WTC11 (cell line): ENCODE measurements at regions not wholly inside any gene's neighbourhood (a gene's known extent, or its start where the extent isn't known, plus 50 kb on each side); places are given as distances from the start of the nearest gene placed in this dataset.

Experiments used
- CREB1 ChIP-seq: sonication (generic); formaldehyde crosslinking; IDR thresholded peaks from 2 replicates; pipeline ENCODE4 v1.8.0; 2023; ENCODE audit warnings: mild to moderate bottlenecking, missing genetic modification reagents
- GABPB1 ChIP-seq: sonication (generic); formaldehyde crosslinking; IDR thresholded peaks from 2 replicates; pipeline ENCODE4 v1.8.1; 2023; ENCODE audit warnings: mild to moderate bottlenecking, missing genetic modification reagents
- KAT7 ChIP-seq: sonication (generic); formaldehyde crosslinking; IDR thresholded peaks from 2 replicates; pipeline ENCODE4 v1.8.1; 2023; ENCODE audit warnings: missing genetic modification reagents, mild to moderate bottlenecking, borderline replicate concordance
- NFE2L1 ChIP-seq: sonication (generic); formaldehyde crosslinking; IDR thresholded peaks from 2 replicates; pipeline ENCODE4 v1.8.1; 2023; ENCODE audit warnings: missing genetic modification reagents
- ZNF416 ChIP-seq: fragments of 250-450 bp; sonication (Bioruptor Pico); IDR thresholded peaks from 2 replicates; pipeline ENCODE4 v1.9.0; 2021; ENCODE audit warnings: mild to moderate bottlenecking, inconsistent platforms
- TF ChIP-seq, protein P1 (sequence below): sonication (generic); formaldehyde crosslinking; conservative IDR thresholded peaks from 2 replicates; pipeline ENCODE4 v1.8.1; 2022; ENCODE audit warnings: mild to moderate bottlenecking, missing genetic modification reagents
- TF ChIP-seq, protein P2 (sequence below): fragments of 200-600 bp; IDR thresholded peaks from 2 replicates; pipeline ENCODE4 v1.8.0; 2022; ENCODE audit warnings: antibody characterized with exemption
- TF ChIP-seq, protein P3 (sequence below): sonication (generic); formaldehyde crosslinking; IDR thresholded peaks from 2 replicates; pipeline ENCODE4 v1.8.0; 2023; ENCODE audit warnings: mild to moderate bottlenecking, missing genetic modification reagents

DNA sequence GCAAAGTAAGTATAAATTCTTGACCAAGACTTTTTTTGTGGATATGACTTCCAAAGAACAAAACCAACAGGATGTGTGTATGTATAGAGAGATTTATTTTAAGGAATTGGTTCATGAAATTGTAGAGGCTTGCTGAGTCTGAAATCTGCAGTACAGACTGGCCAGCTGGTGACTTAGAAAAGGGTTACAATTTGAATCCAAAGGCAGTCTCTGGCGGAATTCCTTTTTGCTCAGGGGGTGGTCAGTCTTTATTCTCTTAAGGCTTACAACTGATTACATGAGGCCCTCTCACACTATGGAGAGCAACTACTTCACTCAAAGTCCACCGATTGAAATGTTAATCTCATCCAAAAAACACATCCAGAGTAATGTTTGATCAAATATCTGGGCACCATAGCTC, 100.1 kb upstream of the IMMP2L start:
- TF ChIP-seq, protein P1, sequence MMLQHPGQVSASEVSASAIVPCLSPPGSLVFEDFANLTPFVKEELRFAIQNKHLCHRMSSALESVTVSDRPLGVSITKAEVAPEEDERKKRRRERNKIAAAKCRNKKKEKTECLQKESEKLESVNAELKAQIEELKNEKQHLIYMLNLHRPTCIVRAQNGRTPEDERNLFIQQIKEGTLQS = no peak
- TF ChIP-seq, protein P2, sequence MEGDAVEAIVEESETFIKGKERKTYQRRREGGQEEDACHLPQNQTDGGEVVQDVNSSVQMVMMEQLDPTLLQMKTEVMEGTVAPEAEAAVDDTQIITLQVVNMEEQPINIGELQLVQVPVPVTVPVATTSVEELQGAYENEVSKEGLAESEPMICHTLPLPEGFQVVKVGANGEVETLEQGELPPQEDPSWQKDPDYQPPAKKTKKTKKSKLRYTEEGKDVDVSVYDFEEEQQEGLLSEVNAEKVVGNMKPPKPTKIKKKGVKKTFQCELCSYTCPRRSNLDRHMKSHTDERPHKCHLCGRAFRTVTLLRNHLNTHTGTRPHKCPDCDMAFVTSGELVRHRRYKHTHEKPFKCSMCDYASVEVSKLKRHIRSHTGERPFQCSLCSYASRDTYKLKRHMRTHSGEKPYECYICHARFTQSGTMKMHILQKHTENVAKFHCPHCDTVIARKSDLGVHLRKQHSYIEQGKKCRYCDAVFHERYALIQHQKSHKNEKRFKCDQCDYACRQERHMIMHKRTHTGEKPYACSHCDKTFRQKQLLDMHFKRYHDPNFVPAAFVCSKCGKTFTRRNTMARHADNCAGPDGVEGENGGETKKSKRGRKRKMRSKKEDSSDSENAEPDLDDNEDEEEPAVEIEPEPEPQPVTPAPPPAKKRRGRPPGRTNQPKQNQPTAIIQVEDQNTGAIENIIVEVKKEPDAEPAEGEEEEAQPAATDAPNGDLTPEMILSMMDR = no peak
- TF ChIP-seq GABPB1 (CRISPR knock-in tag) = no peak
- TF ChIP-seq, protein P3, sequence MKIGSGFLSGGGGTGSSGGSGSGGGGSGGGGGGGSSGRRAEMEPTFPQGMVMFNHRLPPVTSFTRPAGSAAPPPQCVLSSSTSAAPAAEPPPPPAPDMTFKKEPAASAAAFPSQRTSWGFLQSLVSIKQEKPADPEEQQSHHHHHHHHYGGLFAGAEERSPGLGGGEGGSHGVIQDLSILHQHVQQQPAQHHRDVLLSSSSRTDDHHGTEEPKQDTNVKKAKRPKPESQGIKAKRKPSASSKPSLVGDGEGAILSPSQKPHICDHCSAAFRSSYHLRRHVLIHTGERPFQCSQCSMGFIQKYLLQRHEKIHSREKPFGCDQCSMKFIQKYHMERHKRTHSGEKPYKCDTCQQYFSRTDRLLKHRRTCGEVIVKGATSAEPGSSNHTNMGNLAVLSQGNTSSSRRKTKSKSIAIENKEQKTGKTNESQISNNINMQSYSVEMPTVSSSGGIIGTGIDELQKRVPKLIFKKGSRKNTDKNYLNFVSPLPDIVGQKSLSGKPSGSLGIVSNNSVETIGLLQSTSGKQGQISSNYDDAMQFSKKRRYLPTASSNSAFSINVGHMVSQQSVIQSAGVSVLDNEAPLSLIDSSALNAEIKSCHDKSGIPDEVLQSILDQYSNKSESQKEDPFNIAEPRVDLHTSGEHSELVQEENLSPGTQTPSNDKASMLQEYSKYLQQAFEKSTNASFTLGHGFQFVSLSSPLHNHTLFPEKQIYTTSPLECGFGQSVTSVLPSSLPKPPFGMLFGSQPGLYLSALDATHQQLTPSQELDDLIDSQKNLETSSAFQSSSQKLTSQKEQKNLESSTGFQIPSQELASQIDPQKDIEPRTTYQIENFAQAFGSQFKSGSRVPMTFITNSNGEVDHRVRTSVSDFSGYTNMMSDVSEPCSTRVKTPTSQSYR (CRISPR knock-in tag) = no peak
- TF ChIP-seq CREB1 (CRISPR knock-in tag) = no peak
- no peak for TF ChIP-seq KAT7 (CRISPR knock-in tag)
- no peak for TF ChIP-seq ZNF416 (CRISPR knock-in tag)
- TF ChIP-seq NFE2L1 (CRISPR knock-in tag) = no peak
